ENCODE measurements at regions not wholly inside any gene's neighbourhood (a gene's known extent, or its start where the extent isn't known, plus 50 kb on each side); places are given as distances from the start of the nearest gene placed in this dataset.

GRCh38 chr3:25844891-25845290 is 55.0 kb downstream of the OXSM start:
- POLR2A ChIA-PET = no interaction called here
- no TSS peak for BruUV-seq (replicated peaks)
- Histone ChIP-seq H3K36me3 (ENCODE audit: control insufficient read depth, insufficient read depth, low read length) (no peaks in the 10 kb centered on the region), H3K27me3 (replicated peaks; ENCODE audit: control insufficient read depth, insufficient read depth, low read length) (no peaks in the 10 kb centered on the region), H3K4me1 (no peaks in the 10 kb centered on the region), H3K9me3 (no peaks in the 10 kb centered on the region), H3K4me3 (ENCODE audit: low read depth, low read length) (no peak overlapping the region)
- TF ChIP-seq CTCF (IDR thresholded peaks at IDR 0.05; ENCODE audit: insufficient read depth in 1 of 2, low read depth in 1 of 2, low read length in 1 of 2, severe bottlenecking in 1 of 2, unreplicated experiment in 1 of 2) = no peak
- Mint-ChIP-seq H3K27ac (ENCODE audit: unreplicated experiment) (no peak overlapping the region), H3K4me3 (ENCODE audit: unreplicated experiment) (no peak overlapping the region), H3K4me1 (ENCODE audit: low read depth, unreplicated experiment) (no peaks in the 10 kb centered on the region), H3K36me3 (ENCODE audit: insufficient read depth, unreplicated experiment) (no peaks in the 10 kb centered on the region), H3K27me3 (ENCODE audit: insufficient read depth, unreplicated experiment) (peaks cover 2% of the 10 kb centered on the region), H3K9me3 (ENCODE audit: unreplicated experiment) (no peaks in the 10 kb centered on the region)
- CTCF ChIA-PET = no interaction called here
- intact Hi-C loops (cut with micrococcal nuclease; ENCODE audit: unreplicated experiment) = loop anchor here (5.0 kb wide), 1 partner anchor 272 kb away; no protein-coding TSS in a partner anchor
- no peak for DNase-seq

GRCh38 chr3:25846282-25846681 is 56.4 kb downstream of the OXSM start:
- no peaks in the 10 kb centered on the region for H3K9me3 ChIP-seq
- Mint-ChIP-seq H3K4me1 (ENCODE audit: low read depth, unreplicated experiment) (no peaks in the 10 kb centered on the region), H3K4me3 (ENCODE audit: unreplicated experiment) (no peak overlapping the region), H3K27me3 (ENCODE audit: insufficient read depth, unreplicated experiment) (peaks cover under 1% of the 10 kb centered on the region), H3K9me3 (ENCODE audit: unreplicated experiment) (peaks cover 10% of the 10 kb centered on the region), H3K36me3 (ENCODE audit: insufficient read depth, unreplicated experiment) (no peaks in the 10 kb centered on the region), H3K27ac (ENCODE audit: unreplicated experiment) (no peak overlapping the region)
- TF ChIP-seq CTCF (IDR thresholded peaks at IDR 0.05; ENCODE audit: insufficient read depth in 1 of 2, low read depth in 1 of 2, low read length in 1 of 2, severe bottlenecking in 1 of 2, unreplicated experiment in 1 of 2) = no peak
- no peaks in the 10 kb centered on the region for H3K36me3 ChIP-seq (ENCODE audit: control insufficient read depth, insufficient read depth, low read length)
- no peak overlapping the region for H3K4me3 ChIP-seq (ENCODE audit: low read depth, low read length)
- BruUV-seq (replicated peaks) = no TSS peak
- no peaks in the 10 kb centered on the region for H3K4me1 ChIP-seq
- CTCF ChIA-PET = no interaction called here
- H3K27me3 ChIP-seq (replicated peaks; ENCODE audit: control insufficient read depth, insufficient read depth, low read length) = no peaks in the 10 kb centered on the region
- DNase-seq = no peak
- POLR2A ChIA-PET = no interaction called here
- intact Hi-C loops (cut with micrococcal nuclease; ENCODE audit: unreplicated experiment) = no loop called here

GRCh38 chr3:25849091-25849490 is 59.2 kb downstream of the OXSM start:
- TF ChIP-seq CTCF (IDR thresholded peaks at IDR 0.05; ENCODE audit: insufficient read depth in 1 of 2, low read depth in 1 of 2, low read length in 1 of 2, severe bottlenecking in 1 of 2, unreplicated experiment in 1 of 2) = no peak
- intact Hi-C loops (cut with micrococcal nuclease; ENCODE audit: unreplicated experiment) = no loop called here
- Mint-ChIP-seq H3K4me1 (ENCODE audit: low read depth, unreplicated experiment) (no peaks in the 10 kb centered on the region), H3K27ac (ENCODE audit: unreplicated experiment) (no peak overlapping the region), H3K36me3 (ENCODE audit: insufficient read depth, unreplicated experiment) (no peaks in the 10 kb centered on the region), H3K4me3 (ENCODE audit: unreplicated experiment) (no peak overlapping the region), H3K9me3 (ENCODE audit: unreplicated experiment) (peaks cover 11% of the 10 kb centered on the region), H3K27me3 (ENCODE audit: insufficient read depth, unreplicated experiment) (no peaks in the 10 kb centered on the region)
- Histone ChIP-seq H3K4me3 (ENCODE audit: low read depth, low read length) (no peak overlapping the region), H3K9me3 (no peaks in the 10 kb centered on the region), H3K27me3 (replicated peaks; ENCODE audit: control insufficient read depth, insufficient read depth, low read length) (no peaks in the 10 kb centered on the region), H3K36me3 (ENCODE audit: control insufficient read depth, insufficient read depth, low read length) (no peaks in the 10 kb centered on the region), H3K4me1 (no peaks in the 10 kb centered on the region)
- ChIA-PET POLR2A (no interaction called here), CTCF (no interaction called here)
- DNase-seq = no peak
- BruUV-seq (replicated peaks) = no TSS peak

All from Caco-2 (cell line).